ENCODE measurements at regions not wholly inside any gene's neighbourhood (a gene's known extent, or its start where the extent isn't known, plus 50 kb on each side); places are given as distances from the start of the nearest gene placed in this dataset.

DNA sequence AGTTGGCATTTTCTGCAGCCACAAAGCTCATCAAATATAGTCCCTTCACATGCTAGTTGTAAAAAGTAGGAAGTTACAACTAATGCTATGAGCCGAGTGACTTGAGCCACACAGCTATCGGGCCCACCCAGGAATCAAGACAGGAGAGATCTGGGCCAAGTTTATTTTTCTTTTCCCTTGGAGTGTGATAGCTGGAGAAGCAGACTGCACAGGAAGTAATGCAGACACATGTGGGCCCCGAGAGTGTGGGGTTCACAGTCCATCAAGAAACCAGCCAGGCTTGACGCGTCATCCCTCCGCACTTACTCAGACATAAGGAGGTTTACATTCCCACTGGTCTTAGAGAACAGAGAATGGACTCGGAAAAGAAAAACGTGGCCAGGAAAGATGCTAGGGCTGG lies 403.1 kb upstream of the CDH11 start:
- in situ Hi-C loops (cut with HindIII; ENCODE audit: extremely low pct_ligation_motif_present, low pct_unique_long_range_greater_than_20kb), result no loop called here
- DNase-seq (ENCODE audit: low spot score) (no peak), FAIRE-seq (no peak), ATAC-seq (no peak)
- H3K4me1 ChIP-seq (ENCODE audit: insufficient read depth, low read length), result peaks cover 9% of the 10 kb centered on the region; the same call in 1 of the 2 replicates
- no peak overlapping the region for H2AFZ ChIP-seq (ENCODE audit: low read length)
- H3K9me3 ChIP-seq (ENCODE audit: low read length), result peaks cover 11% of the 10 kb centered on the region; the same call in 1 of the 2 replicates
- no peaks in the 10 kb centered on the region for H4K20me1 ChIP-seq (ENCODE audit: insufficient read depth, low read length)
- no peak overlapping the region for H3K4me2 ChIP-seq (ENCODE audit: low read depth, low read length)
- no TSS peak for BruUV-seq (replicated peaks)
- no peak for TF ChIP-seq YEATS4 (CRISPR knock-in tag; IDR thresholded peaks at IDR 0.05; ENCODE audit: borderline replicate concordance)
- TF ChIP-seq, protein P1, sequence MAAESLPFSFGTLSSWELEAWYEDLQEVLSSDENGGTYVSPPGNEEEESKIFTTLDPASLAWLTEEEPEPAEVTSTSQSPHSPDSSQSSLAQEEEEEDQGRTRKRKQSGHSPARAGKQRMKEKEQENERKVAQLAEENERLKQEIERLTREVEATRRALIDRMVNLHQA (CRISPR knock-in tag; IDR thresholded peaks at IDR 0.05), result no peak
- no peak for TF ChIP-seq ZNF253 (CRISPR knock-in tag; IDR thresholded peaks at IDR 0.05; ENCODE audit: borderline replicate concordance)
- no peak for TF ChIP-seq RAD21 (CRISPR knock-in tag; IDR thresholded peaks at IDR 0.05)
- TF ChIP-seq GABPB1 (CRISPR knock-in tag; IDR thresholded peaks at IDR 0.05), result no peak
- TF ChIP-seq, protein P2, sequence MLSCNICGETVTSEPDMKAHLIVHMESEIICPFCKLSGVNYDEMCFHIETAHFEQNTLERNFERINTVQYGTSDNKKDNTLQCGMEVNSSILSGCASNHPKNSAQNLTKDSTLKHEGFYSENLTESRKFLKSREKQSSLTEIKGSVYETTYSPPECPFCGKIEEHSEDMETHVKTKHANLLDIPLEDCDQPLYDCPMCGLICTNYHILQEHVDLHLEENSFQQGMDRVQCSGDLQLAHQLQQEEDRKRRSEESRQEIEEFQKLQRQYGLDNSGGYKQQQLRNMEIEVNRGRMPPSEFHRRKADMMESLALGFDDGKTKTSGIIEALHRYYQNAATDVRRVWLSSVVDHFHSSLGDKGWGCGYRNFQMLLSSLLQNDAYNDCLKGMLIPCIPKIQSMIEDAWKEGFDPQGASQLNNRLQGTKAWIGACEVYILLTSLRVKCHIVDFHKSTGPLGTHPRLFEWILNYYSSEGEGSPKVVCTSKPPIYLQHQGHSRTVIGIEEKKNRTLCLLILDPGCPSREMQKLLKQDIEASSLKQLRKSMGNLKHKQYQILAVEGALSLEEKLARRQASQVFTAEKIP (CRISPR knock-in tag; IDR thresholded peaks at IDR 0.05; ENCODE audit: borderline replicate concordance), result no peak
- TF ChIP-seq, protein P3, sequence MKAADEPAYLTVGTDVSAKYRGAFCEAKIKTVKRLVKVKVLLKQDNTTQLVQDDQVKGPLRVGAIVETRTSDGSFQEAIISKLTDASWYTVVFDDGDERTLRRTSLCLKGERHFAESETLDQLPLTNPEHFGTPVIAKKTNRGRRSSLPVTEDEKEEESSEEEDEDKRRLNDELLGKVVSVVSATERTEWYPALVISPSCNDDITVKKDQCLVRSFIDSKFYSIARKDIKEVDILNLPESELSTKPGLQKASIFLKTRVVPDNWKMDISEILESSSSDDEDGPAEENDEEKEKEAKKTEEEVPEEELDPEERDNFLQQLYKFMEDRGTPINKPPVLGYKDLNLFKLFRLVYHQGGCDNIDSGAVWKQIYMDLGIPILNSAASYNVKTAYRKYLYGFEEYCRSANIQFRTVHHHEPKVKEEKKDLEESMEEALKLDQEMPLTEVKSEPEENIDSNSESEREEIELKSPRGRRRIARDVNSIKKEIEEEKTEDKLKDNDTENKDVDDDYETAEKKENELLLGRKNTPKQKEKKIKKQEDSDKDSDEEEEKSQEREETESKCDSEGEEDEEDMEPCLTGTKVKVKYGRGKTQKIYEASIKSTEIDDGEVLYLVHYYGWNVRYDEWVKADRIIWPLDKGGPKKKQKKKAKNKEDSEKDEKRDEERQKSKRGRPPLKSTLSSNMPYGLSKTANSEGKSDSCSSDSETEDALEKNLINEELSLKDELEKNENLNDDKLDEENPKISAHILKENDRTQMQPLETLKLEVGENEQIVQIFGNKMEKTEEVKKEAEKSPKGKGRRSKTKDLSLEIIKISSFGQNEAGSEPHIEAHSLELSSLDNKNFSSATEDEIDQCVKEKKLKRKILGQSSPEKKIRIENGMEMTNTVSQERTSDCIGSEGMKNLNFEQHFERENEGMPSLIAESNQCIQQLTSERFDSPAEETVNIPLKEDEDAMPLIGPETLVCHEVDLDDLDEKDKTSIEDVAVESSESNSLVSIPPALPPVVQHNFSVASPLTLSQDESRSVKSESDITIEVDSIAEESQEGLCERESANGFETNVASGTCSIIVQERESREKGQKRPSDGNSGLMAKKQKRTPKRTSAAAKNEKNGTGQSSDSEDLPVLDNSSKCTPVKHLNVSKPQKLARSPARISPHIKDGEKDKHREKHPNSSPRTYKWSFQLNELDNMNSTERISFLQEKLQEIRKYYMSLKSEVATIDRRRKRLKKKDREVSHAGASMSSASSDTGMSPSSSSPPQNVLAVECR (CRISPR knock-in tag; IDR thresholded peaks at IDR 0.05; ENCODE audit: borderline replicate concordance), result no peak
- TF ChIP-seq FOXK1 (CRISPR knock-in tag; IDR thresholded peaks at IDR 0.05; ENCODE audit: borderline replicate concordance, low read depth), result no peak
- TF ChIP-seq RELA (CRISPR knock-in tag; IDR thresholded peaks at IDR 0.05), result no peak
- no peak for TF ChIP-seq ISX (CRISPR knock-in tag; conservative IDR thresholded peaks at IDR 0.05)
- no peak for TF ChIP-seq GLI4 (CRISPR knock-in tag; IDR thresholded peaks at IDR 0.05; ENCODE audit: borderline replicate concordance)
- TF ChIP-seq, protein P4, sequence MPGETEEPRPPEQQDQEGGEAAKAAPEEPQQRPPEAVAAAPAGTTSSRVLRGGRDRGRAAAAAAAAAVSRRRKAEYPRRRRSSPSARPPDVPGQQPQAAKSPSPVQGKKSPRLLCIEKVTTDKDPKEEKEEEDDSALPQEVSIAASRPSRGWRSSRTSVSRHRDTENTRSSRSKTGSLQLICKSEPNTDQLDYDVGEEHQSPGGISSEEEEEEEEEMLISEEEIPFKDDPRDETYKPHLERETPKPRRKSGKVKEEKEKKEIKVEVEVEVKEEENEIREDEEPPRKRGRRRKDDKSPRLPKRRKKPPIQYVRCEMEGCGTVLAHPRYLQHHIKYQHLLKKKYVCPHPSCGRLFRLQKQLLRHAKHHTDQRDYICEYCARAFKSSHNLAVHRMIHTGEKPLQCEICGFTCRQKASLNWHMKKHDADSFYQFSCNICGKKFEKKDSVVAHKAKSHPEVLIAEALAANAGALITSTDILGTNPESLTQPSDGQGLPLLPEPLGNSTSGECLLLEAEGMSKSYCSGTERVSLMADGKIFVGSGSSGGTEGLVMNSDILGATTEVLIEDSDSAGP (CRISPR knock-in tag; IDR thresholded peaks at IDR 0.05; ENCODE audit: borderline replicate concordance), result no peak
- TF ChIP-seq ARNT (IDR thresholded peaks at IDR 0.05), result no peak
- no peak for TF ChIP-seq SNRNP70 (IDR thresholded peaks at IDR 0.05; ENCODE audit: low read depth, low read length)
- TF ChIP-seq NFKB2 (CRISPR knock-in tag; IDR thresholded peaks at IDR 0.05; ENCODE audit: borderline replicate concordance), result no peak
- no peaks in the 10 kb centered on the region for H3K36me3 ChIP-seq (replicated peaks in 1 of 2; ENCODE audit: control insufficient read depth in 1 of 2, insufficient read depth in 2 of 2, low read length in 2 of 2)
- H3K79me2 ChIP-seq (ENCODE audit: insufficient read depth, low read length), result no peaks in the 10 kb centered on the region
- ChIA-PET POLR2A (no interaction called here), CTCF (ENCODE audit: low intra/inter-chr PET ratio, low total read pairs) (no interaction called here)
- peaks cover 0 to 7% of the 10 kb centered on the region in 2 experiments; a peak in 2 of 5 replicates for H3K27me3 ChIP-seq (ENCODE audit: control insufficient read depth in 1 of 2, insufficient read depth in 2 of 2, low read length in 2 of 2)
- 48% methylated on average over 8 of the region's 8 CpGs for WGBS (ENCODE audit: low lambda C conversion rate)
- H3K9ac ChIP-seq (ENCODE audit: insufficient read depth, low read depth, low read length), result no peak overlapping the region
- H3K4me3 ChIP-seq (replicated peaks in 1 of 3; ENCODE audit: insufficient read depth in 1 of 3, low read depth in 2 of 3, low read length in 3 of 3), result no peak overlapping the region
- intact Hi-C loops (cut with micrococcal nuclease; ENCODE audit: unreplicated experiment), result no loop called here
- no peak overlapping the region for H3K27ac ChIP-seq (ENCODE audit: extremely low read length, insufficient read depth, low read length)
